ENCODE measurements at regions not wholly inside any gene's neighbourhood (a gene's known extent, or its start where the extent isn't known, plus 50 kb on each side); places are given as distances from the start of the nearest gene placed in this dataset.
"Not testable (repeated sequence)": the region's sequence is repeated elsewhere in the genome, so short reads cannot be mapped to it uniquely, and the experiment has no call there.

GRCh38 chr9:41033360-41033759 lies 95.1 kb downstream of the FOXD4L6 start:
- FAIRE-seq = not testable (repeated sequence)

GRCh38 chr9:41026912-41027676 lies 101.4 kb downstream of the FOXD4L6 start:
- H3K27ac ChIP-seq (ENCODE audit: low read depth in 2 of 2, low read length in 2 of 2); FAIRE-seq; H3K4me1 ChIP-seq (ENCODE audit: control insufficient read depth in 2 of 3, insufficient read depth in 2 of 3, low read depth in 1 of 3, low read length in 3 of 3); H3K27me3 ChIP-seq (ENCODE audit: control insufficient read depth, insufficient read depth, low read length); H3K36me3 ChIP-seq (ENCODE audit: control insufficient read depth in 2 of 3, insufficient read depth in 3 of 3, low read length in 3 of 3); H3K9ac ChIP-seq (ENCODE audit: low read length in 3 of 3); intact Hi-C loops (cut with DNase I); DNase-seq; H3K9me3 ChIP-seq (ENCODE audit: control insufficient read depth in 2 of 3, insufficient read depth in 1 of 3, low read length in 3 of 3); H3K4me3 ChIP-seq (ENCODE audit: low read length in 3 of 3): not testable (repeated sequence)

More at GRCh38 chr9:41033360-41033759, 95.1 kb downstream of the FOXD4L6 start:
- H3K36me3 ChIP-seq (ENCODE audit: control insufficient read depth in 2 of 3, insufficient read depth in 3 of 3, low read length in 3 of 3); H3K9ac ChIP-seq (ENCODE audit: low read length in 3 of 3); H3K4me1 ChIP-seq (ENCODE audit: control insufficient read depth in 2 of 3, insufficient read depth in 2 of 3, low read depth in 1 of 3, low read length in 3 of 3); H3K9me3 ChIP-seq (ENCODE audit: control insufficient read depth in 2 of 3, insufficient read depth in 1 of 3, low read length in 3 of 3); DNase-seq; H3K27me3 ChIP-seq (ENCODE audit: control insufficient read depth, insufficient read depth, low read length); intact Hi-C loops (cut with DNase I); H3K4me3 ChIP-seq (ENCODE audit: low read length in 3 of 3); H3K27ac ChIP-seq (ENCODE audit: low read depth in 2 of 2, low read length in 2 of 2): not testable (repeated sequence)

DNA sequence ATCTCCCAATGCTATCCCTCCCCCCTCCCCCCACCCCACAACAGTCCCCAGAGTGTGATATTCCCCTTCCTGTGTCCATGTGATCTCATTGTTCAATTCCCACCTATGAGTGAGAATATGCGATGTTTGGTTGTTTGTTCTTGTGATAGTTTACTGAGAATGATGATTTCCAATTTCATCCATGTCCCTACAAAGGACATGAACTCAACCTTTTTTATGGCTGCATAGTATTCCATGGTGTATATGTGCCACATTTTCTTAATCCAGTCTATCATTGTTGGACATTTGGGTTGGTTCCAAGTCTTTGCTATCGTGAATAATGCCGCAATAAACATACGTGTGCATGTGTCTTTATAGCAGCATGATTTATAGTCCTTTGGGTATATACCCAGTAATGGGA lies 106.1 kb downstream of the FOXD4L6 start:
- H3K36me3 ChIP-seq (ENCODE audit: control insufficient read depth in 2 of 3, insufficient read depth in 3 of 3, low read length in 3 of 3); H3K4me3 ChIP-seq (ENCODE audit: low read length in 3 of 3); H3K9me3 ChIP-seq (ENCODE audit: control insufficient read depth in 2 of 3, insufficient read depth in 1 of 3, low read length in 3 of 3); H3K4me1 ChIP-seq (ENCODE audit: control insufficient read depth in 2 of 3, insufficient read depth in 2 of 3, low read depth in 1 of 3, low read length in 3 of 3); H3K27me3 ChIP-seq (ENCODE audit: control insufficient read depth, insufficient read depth, low read length); DNase-seq; H3K9ac ChIP-seq (ENCODE audit: low read length in 3 of 3); intact Hi-C loops (cut with DNase I); FAIRE-seq; H3K27ac ChIP-seq (ENCODE audit: low read depth in 2 of 2, low read length in 2 of 2): not testable (repeated sequence)

DNA sequence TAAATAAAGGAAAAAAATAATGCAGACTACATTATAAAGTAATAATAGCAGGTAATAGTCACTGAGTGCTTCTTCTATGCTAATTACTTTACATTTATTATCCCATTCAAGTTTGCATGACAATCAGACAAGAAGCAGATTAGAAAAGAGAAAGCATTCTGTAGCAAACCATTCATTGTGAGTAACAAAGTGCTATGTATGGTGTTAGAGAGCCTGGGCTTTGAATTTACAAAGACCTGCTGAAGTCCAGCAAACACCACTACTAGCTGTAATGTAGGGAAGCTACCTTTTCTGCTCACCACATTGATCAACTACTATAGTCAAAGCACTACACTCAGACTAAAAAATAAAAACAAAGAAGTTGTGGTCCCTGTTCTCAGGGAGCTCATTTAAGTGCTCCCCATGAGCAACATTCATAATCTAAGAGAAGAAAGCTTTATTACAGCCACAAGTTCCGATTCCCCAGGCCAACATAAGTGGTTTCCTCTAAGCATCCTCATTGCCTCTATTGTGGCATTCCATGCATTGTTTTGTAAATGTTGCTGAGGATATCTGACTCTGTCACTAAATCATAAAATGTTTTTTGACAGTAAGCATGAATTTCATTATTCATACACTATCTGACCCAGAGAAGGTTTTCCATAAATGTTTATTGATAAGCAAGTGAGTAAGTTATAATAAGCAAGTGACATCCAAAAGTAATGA lies 108.5 kb downstream of the FOXD4L6 start:
- H3K4me1 ChIP-seq (ENCODE audit: control insufficient read depth in 2 of 3, insufficient read depth in 2 of 3, low read depth in 1 of 3, low read length in 3 of 3); DNase-seq; H3K9ac ChIP-seq (ENCODE audit: low read length in 3 of 3); H3K4me3 ChIP-seq (ENCODE audit: low read length in 3 of 3); H3K36me3 ChIP-seq (ENCODE audit: control insufficient read depth in 2 of 3, insufficient read depth in 3 of 3, low read length in 3 of 3); intact Hi-C loops (cut with DNase I); H3K27ac ChIP-seq (ENCODE audit: low read depth in 2 of 2, low read length in 2 of 2); H3K9me3 ChIP-seq (ENCODE audit: control insufficient read depth in 2 of 3, insufficient read depth in 1 of 3, low read length in 3 of 3); H3K27me3 ChIP-seq (ENCODE audit: control insufficient read depth, insufficient read depth, low read length); FAIRE-seq: not testable (repeated sequence)

DNA sequence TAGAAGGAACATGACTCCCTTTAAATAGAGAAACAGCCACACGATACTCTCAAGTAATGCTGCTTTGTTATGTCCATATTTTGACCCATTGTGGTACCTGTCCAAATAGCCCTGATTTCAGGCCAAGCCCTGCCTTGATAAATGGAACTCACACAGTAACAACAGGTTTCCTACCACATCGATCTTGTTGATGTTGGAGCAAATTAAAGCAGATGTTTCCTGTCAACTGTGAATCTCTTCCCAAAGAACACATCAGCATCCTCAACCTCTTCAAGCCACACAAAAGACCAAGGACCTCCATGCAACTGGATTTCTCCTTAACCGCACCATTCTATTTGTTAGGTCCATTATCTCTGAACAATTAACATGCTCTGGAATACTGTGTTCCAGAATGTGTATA lies 109.5 kb downstream of the FOXD4L6 start:
- DNase-seq; H3K4me1 ChIP-seq (ENCODE audit: control insufficient read depth in 2 of 3, insufficient read depth in 2 of 3, low read depth in 1 of 3, low read length in 3 of 3); H3K27me3 ChIP-seq (ENCODE audit: control insufficient read depth, insufficient read depth, low read length); H3K36me3 ChIP-seq (ENCODE audit: control insufficient read depth in 2 of 3, insufficient read depth in 3 of 3, low read length in 3 of 3); H3K27ac ChIP-seq (ENCODE audit: low read depth in 2 of 2, low read length in 2 of 2); FAIRE-seq; intact Hi-C loops (cut with DNase I); H3K9ac ChIP-seq (ENCODE audit: low read length in 3 of 3); H3K4me3 ChIP-seq (ENCODE audit: low read length in 3 of 3); H3K9me3 ChIP-seq (ENCODE audit: control insufficient read depth in 2 of 3, insufficient read depth in 1 of 3, low read length in 3 of 3): not testable (repeated sequence)

- intact Hi-C loops (cut with DNase I); DNase-seq; H3K27me3 ChIP-seq (ENCODE audit: control insufficient read depth, insufficient read depth, low read length); H3K4me3 ChIP-seq (ENCODE audit: low read length in 3 of 3); H3K9ac ChIP-seq (ENCODE audit: low read length in 3 of 3); H3K9me3 ChIP-seq (ENCODE audit: control insufficient read depth in 2 of 3, insufficient read depth in 1 of 3, low read length in 3 of 3); H3K36me3 ChIP-seq (ENCODE audit: control insufficient read depth in 2 of 3, insufficient read depth in 3 of 3, low read length in 3 of 3); H3K27ac ChIP-seq (ENCODE audit: low read depth in 2 of 2, low read length in 2 of 2); H3K4me1 ChIP-seq (ENCODE audit: control insufficient read depth in 2 of 3, insufficient read depth in 2 of 3, low read depth in 1 of 3, low read length in 3 of 3); FAIRE-seq: not testable (repeated sequence)
These were observed 111.8 kb downstream of the FOXD4L6 start for GRCh38 chr9:41016699-41017098.

- DNase-seq; H3K27ac ChIP-seq (ENCODE audit: low read depth in 2 of 2, low read length in 2 of 2); H3K9me3 ChIP-seq (ENCODE audit: control insufficient read depth in 2 of 3, insufficient read depth in 1 of 3, low read length in 3 of 3); H3K36me3 ChIP-seq (ENCODE audit: control insufficient read depth in 2 of 3, insufficient read depth in 3 of 3, low read length in 3 of 3); H3K9ac ChIP-seq (ENCODE audit: low read length in 3 of 3); H3K4me3 ChIP-seq (ENCODE audit: low read length in 3 of 3); H3K27me3 ChIP-seq (ENCODE audit: control insufficient read depth, insufficient read depth, low read length); FAIRE-seq; H3K4me1 ChIP-seq (ENCODE audit: control insufficient read depth in 2 of 3, insufficient read depth in 2 of 3, low read depth in 1 of 3, low read length in 3 of 3); intact Hi-C loops (cut with DNase I): not testable (repeated sequence)
These were observed 128.4 kb downstream of the FOXD4L6 start for GRCh38 chr9:40999952-41000700.

GRCh38 chr9:40995490-40995889 lies 133.0 kb downstream of the FOXD4L6 start:
- H3K9ac ChIP-seq (ENCODE audit: low read length in 3 of 3); intact Hi-C loops (cut with DNase I); H3K4me3 ChIP-seq (ENCODE audit: low read length in 3 of 3); H3K4me1 ChIP-seq (ENCODE audit: control insufficient read depth in 2 of 3, insufficient read depth in 2 of 3, low read depth in 1 of 3, low read length in 3 of 3); H3K9me3 ChIP-seq (ENCODE audit: control insufficient read depth in 2 of 3, insufficient read depth in 1 of 3, low read length in 3 of 3); H3K36me3 ChIP-seq (ENCODE audit: control insufficient read depth in 2 of 3, insufficient read depth in 3 of 3, low read length in 3 of 3); H3K27me3 ChIP-seq (ENCODE audit: control insufficient read depth, insufficient read depth, low read length); FAIRE-seq; H3K27ac ChIP-seq (ENCODE audit: low read depth in 2 of 2, low read length in 2 of 2): not testable (repeated sequence)
- peak in 1 of 5 donors; percentile 72 for DNase-seq

Data from kidney (tissue), 10 donors.